ENCODE measurements at regions not wholly inside any gene's neighbourhood (a gene's known extent, or its start where the extent isn't known, plus 50 kb on each side); places are given as distances from the start of the nearest gene placed in this dataset.
"Not testable (repeated sequence)": the region's sequence is repeated elsewhere in the genome, so short reads cannot be mapped to it uniquely, and the experiment has no call there.

GRCh38 chr4:93888308-93888707 lies 59.8 kb downstream of the ATOH1 start:
- Histone ChIP-seq H3K4me1 (no peaks in the 10 kb centered on the region), H3K27me3 (no peaks in the 10 kb centered on the region), H3K36me3 (no peaks in the 10 kb centered on the region), H3K9ac (no peak overlapping the region), H3K4me3 (no peak overlapping the region), H4K20me1 (no peaks in the 10 kb centered on the region), H3K9me3 (replicated peaks in 1 of 11) (no peaks in the 10 kb centered on the region), H3K27ac (no peak overlapping the region), H3K4me2 (no peak overlapping the region)
- no peak for TF ChIP-seq Cebpa-rat (IDR thresholded peaks at IDR 0.05)

DNA sequence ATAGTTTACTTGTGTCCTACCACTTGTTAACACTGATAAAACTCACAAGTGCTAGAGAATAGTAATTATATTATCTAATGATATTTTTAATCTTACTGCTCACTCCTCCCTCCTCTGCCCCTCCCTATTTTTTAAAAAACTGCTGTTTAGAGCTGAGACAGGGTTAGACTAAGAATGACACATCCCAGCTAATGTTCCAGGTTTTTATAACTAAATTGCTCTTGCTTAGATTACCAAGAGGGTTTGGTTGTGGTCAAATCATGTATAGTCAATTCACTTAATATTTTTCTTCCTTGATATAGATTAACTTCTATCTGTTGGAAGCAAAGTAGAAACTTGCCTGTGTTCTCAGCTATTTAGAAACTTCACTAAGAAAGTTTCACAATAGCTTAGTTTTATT lies 60.2 kb downstream of the ATOH1 start:
- no peaks in the 10 kb centered on the region for H3K9me3 ChIP-seq (replicated peaks in 1 of 11)
- no peaks in the 10 kb centered on the region for H4K20me1 ChIP-seq
- H3K4me1 ChIP-seq: no peaks in the 10 kb centered on the region
- no peak overlapping the region for H3K9ac ChIP-seq
- H3K36me3 ChIP-seq: no peaks in the 10 kb centered on the region
- no peak overlapping the region for H3K27ac ChIP-seq
- no peaks in the 10 kb centered on the region for H3K27me3 ChIP-seq
- no peak for TF ChIP-seq Cebpa-rat (IDR thresholded peaks at IDR 0.05)
- H3K4me3 ChIP-seq: no peak overlapping the region
- H3K4me2 ChIP-seq: no peak overlapping the region

DNA sequence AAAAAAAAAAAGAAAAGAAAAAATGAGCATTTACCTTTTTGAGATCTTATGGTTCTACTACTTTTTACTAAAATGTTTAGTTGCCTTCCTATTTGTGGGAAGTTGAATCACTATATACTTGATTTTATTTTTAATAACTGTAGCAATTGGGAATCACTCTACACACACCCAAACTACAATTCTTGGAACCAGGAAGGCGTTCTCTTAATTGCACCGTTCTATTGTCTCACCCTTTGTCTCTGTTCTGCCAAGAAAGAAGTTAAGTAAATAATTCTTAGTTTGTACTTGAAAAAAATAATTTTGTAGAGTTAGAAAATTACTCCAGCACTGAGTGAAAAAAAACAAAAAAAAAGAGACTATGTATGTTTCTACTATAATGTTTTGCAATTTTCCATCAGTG lies 62.7 kb downstream of the ATOH1 start:
- H3K36me3 ChIP-seq: no peaks in the 10 kb centered on the region
- H4K20me1 ChIP-seq: no peaks in the 10 kb centered on the region
- TF ChIP-seq Cebpa-rat (IDR thresholded peaks at IDR 0.05): no peak
- H3K27me3 ChIP-seq: no peaks in the 10 kb centered on the region
- no peak overlapping the region for H3K4me2 ChIP-seq
- no peaks in the 10 kb centered on the region for H3K4me1 ChIP-seq
- H3K27ac ChIP-seq: no peak overlapping the region
- no peaks in the 10 kb centered on the region for H3K9me3 ChIP-seq (replicated peaks in 1 of 11)
- H3K9ac ChIP-seq: no peak overlapping the region
- no peak overlapping the region for H3K4me3 ChIP-seq

GRCh38 chr4:93894995-93895394 lies 66.4 kb downstream of the ATOH1 start:
- no peak overlapping the region for H3K4me3 ChIP-seq
- no peaks in the 10 kb centered on the region for H3K27me3 ChIP-seq
- H3K9me3 ChIP-seq (replicated peaks in 1 of 11): no peaks in the 10 kb centered on the region
- no peaks in the 10 kb centered on the region for H3K36me3 ChIP-seq
- TF ChIP-seq Cebpa-rat (IDR thresholded peaks at IDR 0.05): no peak
- H4K20me1 ChIP-seq: no peaks in the 10 kb centered on the region
- 0 out of 20 replicates have a peak, but pooled peaks cover 0 to 9% (median 0%) of the 10 kb centered on the region in 10 experiments for H3K4me1 ChIP-seq
- no peak overlapping the region for H3K27ac ChIP-seq
- H3K4me2 ChIP-seq: no peak overlapping the region
- H3K9ac ChIP-seq: no peak overlapping the region

GRCh38 chr4:93896516-93896915 lies 68.0 kb downstream of the ATOH1 start:
- no peaks in the 10 kb centered on the region for H3K9me3 ChIP-seq (replicated peaks in 1 of 11)
- TF ChIP-seq Cebpa-rat (IDR thresholded peaks at IDR 0.05): no peak
- H3K27ac ChIP-seq: no peak overlapping the region
- no peaks in the 10 kb centered on the region for H3K27me3 ChIP-seq
- H3K9ac ChIP-seq: no peak overlapping the region
- H3K4me2 ChIP-seq: no peak overlapping the region
- 0 out of 20 replicates have a peak, but pooled peaks cover 0 to 9% (median 0%) of the 10 kb centered on the region in 10 experiments for H3K4me1 ChIP-seq
- H4K20me1 ChIP-seq: no peaks in the 10 kb centered on the region
- no peak overlapping the region for H3K4me3 ChIP-seq
- no peaks in the 10 kb centered on the region for H3K36me3 ChIP-seq

DNA sequence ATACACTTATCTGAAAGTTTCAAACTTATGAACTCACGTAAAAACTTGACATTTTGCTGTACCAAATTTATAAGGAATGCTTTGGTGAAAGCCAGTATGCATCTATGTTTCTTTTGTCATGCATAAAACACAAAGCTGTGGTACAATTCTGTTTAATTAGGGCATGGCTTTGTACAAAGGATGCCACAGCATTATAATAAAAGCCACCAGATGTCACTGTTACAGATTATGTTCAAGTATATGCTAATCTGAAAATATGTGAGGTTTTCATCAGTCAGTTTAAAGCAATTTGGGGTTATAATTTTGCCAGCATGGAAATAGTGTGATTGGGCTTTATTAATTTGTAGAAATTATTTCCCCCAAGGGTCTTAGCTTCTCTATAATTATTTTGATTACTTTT lies 69.0 kb downstream of the ATOH1 start:
- no peaks in the 10 kb centered on the region for H3K27me3 ChIP-seq
- H3K36me3 ChIP-seq: no peaks in the 10 kb centered on the region

GRCh38 chr4:93908778-93909177 lies 80.2 kb downstream of the ATOH1 start:
- Histone ChIP-seq H3K36me3 (no peaks in the 10 kb centered on the region), H4K20me1 (no peaks in the 10 kb centered on the region), H3K4me2 (no peak overlapping the region), H3K27ac (no peak overlapping the region), H3K27me3 (no peaks in the 10 kb centered on the region), H3K4me3 (no peak overlapping the region), H3K9ac (no peak overlapping the region), H3K9me3 (replicated peaks in 1 of 11) (no peaks in the 10 kb centered on the region; a peak in 2 of 22 replicates), H3K4me1 (no peaks in the 10 kb centered on the region)
- no peak for TF ChIP-seq Cebpa-rat (IDR thresholded peaks at IDR 0.05)

More for the DNA sequence above, 69.0 kb downstream of the ATOH1 start:
- Histone ChIP-seq H3K4me3 (no peak overlapping the region), H3K4me1 (0 out of 20 replicates have a peak, but pooled peaks cover 0 to 9% (median 0%) of the 10 kb centered on the region in 10 experiments), H3K4me2 (no peak overlapping the region), H3K9me3 (replicated peaks in 1 of 11) (no peaks in the 10 kb centered on the region), H3K9ac (no peak overlapping the region), H4K20me1 (no peaks in the 10 kb centered on the region), H3K27ac (no peak overlapping the region)
- no peak for TF ChIP-seq Cebpa-rat (IDR thresholded peaks at IDR 0.05)

- Histone ChIP-seq H3K27ac (no peak overlapping the region), H3K4me2 (no peak overlapping the region), H3K27me3 (no peaks in the 10 kb centered on the region), H3K36me3 (no peaks in the 10 kb centered on the region), H3K9ac (no peak overlapping the region), H3K4me3 (no peak overlapping the region), H3K4me1 (no peaks in the 10 kb centered on the region), H3K9me3 (replicated peaks in 1 of 11) (no peaks in the 10 kb centered on the region; a peak in 2 of 22 replicates), H4K20me1 (no peaks in the 10 kb centered on the region)
- no peak for TF ChIP-seq Cebpa-rat (IDR thresholded peaks at IDR 0.05)
Measured at GRCh38 chr4:93911671-93912070, 83.1 kb downstream of the ATOH1 start.

- no peaks in the 10 kb centered on the region for H4K20me1 ChIP-seq
- no peak overlapping the region for H3K4me3 ChIP-seq
- H3K9ac ChIP-seq: no peak overlapping the region
- H3K4me2 ChIP-seq: no peak overlapping the region
- H3K4me1 ChIP-seq: no peaks in the 10 kb centered on the region
- H3K36me3 ChIP-seq: no peaks in the 10 kb centered on the region
- H3K27me3 ChIP-seq: no peaks in the 10 kb centered on the region
- no peak for TF ChIP-seq Cebpa-rat (IDR thresholded peaks at IDR 0.05)
- H3K9me3 ChIP-seq (replicated peaks in 1 of 11): no peaks in the 10 kb centered on the region; a peak in 2 of 22 replicates
- H3K27ac ChIP-seq: no peak overlapping the region
Measured at GRCh38 chr4:93912146-93912545, 83.6 kb downstream of the ATOH1 start.

GRCh38 chr4:93918856-93919255 lies 90.3 kb downstream of the ATOH1 start:
- H3K36me3 ChIP-seq: no peaks in the 10 kb centered on the region
- no peaks in the 10 kb centered on the region for H4K20me1 ChIP-seq
- H3K27ac ChIP-seq: no peak overlapping the region
- no peaks in the 10 kb centered on the region for H3K27me3 ChIP-seq
- H3K9ac ChIP-seq: no peak overlapping the region
- TF ChIP-seq Cebpa-rat (IDR thresholded peaks at IDR 0.05): no peak
- peak overlapping the region in 2 of 11 experiments; percentile 13 to 29; a peak in 1 of 22 replicates for H3K4me2 ChIP-seq
- H3K9me3 ChIP-seq (replicated peaks in 1 of 11): peaks cover 0 to 5% (median 0%) of the 10 kb centered on the region in 11 experiments; a peak in 3 of 22 replicates
- H3K4me3 ChIP-seq: no peak overlapping the region
- H3K4me1 ChIP-seq: peaks cover 0 to 9% (median 0%) of the 10 kb centered on the region in 10 experiments; a peak in 3 of 20 replicates

- not testable (repeated sequence) for H3K4me2 ChIP-seq; H3K27me3 ChIP-seq; H3K36me3 ChIP-seq; H3K9me3 ChIP-seq (replicated peaks in 1 of 11); H3K9ac ChIP-seq; H3K4me1 ChIP-seq; H4K20me1 ChIP-seq; H3K4me3 ChIP-seq; H3K27ac ChIP-seq
Measured at GRCh38 chr4:93923570-93923969, 95.0 kb downstream of the ATOH1 start.

Measured in BLaER1 treated with 17β-estradiol and CSF1 and Interleukin-3, amounts not matched to agents 10 nM and 100 nM (cell line).